ENCODE measurements at regions not wholly inside any gene's neighbourhood (a gene's known extent, or its start where the extent isn't known, plus 50 kb on each side); places are given as distances from the start of the nearest gene placed in this dataset.

GRCh38 chr5:85732185-85732584 is 885.6 kb upstream of the COX7C start:
- TF ChIP-seq POLR2A (IDR thresholded peaks at IDR 0.05) (no peak), CTCF (IDR thresholded peaks at IDR 0.05) (no peak), EP300 (IDR thresholded peaks at IDR 0.05) (no peak)
